ENCODE measurements at regions not wholly inside any gene's neighbourhood (a gene's known extent, or its start where the extent isn't known, plus 50 kb on each side); places are given as distances from the start of the nearest gene placed in this dataset.

DNA sequence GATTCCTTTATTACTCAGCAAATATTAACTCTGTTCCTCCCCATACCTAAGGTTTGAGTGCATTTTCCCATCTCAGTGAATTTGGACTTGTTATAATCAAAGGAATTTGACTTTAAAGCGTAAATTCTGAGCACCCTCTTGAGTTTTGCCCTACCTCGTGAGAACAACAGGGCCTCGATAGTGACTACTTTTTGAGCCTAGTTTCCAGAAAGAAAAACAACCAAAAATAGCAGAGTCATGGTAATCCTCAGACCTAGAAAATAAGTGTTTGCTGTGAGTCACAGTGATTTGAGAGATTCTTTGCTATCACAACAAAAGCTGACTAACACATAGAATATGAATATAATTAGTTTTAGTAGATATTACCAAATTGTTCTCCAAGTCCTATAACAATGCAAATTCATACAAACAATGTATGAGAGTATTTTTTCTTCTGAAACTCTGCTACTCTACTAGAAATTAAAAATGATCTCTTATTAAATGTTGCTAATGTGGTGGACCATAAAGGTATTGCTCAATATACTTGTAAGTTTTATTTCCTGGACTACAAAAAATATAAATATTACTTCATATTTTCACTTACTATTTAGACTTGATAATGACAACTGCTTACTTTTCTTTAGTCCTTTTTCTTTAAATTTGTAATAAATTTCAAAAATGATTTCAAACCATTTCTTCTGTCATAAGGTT is 759.7 kb downstream of the BRINP1 start:
- DNase-seq: no peak

DNA sequence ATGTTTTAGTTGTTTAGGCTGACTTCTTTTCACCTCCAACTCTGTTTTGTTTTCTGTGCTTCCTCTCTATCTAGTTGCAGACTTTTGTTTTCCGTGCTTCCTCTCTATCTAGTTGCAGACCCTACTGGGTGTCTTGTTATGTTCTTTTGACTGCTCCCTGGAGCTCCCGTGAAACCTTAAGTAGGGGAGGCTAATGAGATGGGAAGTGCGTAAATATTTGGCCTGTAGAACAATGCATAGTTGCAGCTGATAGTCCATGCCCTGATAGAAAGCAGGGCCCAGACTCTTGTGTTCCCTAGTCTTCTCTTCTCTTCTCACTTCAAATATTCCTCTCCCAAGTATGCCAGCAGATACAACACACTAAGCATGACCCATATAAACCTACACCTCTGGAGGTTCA is 757.0 kb downstream of the BRINP1 start:
- no peak for DNase-seq

DNA sequence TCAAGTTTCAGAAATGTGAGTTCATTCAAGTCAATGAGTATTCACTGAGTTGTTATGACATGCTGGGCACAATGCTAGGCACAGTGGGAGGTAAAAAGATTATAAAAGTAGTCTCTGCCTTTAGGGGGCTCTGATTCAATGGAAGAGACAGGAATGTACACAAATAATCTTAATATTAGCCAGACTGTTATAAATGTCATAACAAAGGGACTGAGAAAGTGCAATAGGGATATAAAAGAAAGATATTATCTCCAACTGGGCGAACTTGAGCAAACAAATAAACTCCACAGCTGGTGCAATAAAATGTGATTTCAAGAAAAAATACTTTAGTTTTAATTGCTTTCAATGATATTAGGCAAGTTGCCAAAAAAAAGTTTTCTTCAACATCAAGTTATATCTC is 755.2 kb downstream of the BRINP1 start:
- no peak for DNase-seq

DNA sequence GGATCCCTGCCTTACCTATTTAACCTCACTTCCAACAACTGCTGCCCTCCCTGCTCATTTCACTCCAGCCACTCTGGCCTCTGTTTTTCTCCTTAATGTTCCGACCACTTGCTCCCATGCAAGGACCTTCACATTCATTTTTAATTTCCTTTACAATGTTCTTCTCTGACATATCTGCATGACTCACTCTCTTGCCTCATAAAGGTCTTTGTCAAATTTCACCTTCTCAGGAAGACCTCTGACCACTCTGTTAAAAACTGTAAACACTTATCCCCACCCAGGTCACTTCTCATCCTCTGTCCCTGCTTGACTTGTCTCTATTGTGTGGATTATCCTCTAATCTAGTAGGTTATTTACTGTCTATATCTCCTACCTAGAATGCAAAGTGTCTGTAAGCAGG is 751.2 kb downstream of the BRINP1 start:
- DNase-seq: no peak

DNA sequence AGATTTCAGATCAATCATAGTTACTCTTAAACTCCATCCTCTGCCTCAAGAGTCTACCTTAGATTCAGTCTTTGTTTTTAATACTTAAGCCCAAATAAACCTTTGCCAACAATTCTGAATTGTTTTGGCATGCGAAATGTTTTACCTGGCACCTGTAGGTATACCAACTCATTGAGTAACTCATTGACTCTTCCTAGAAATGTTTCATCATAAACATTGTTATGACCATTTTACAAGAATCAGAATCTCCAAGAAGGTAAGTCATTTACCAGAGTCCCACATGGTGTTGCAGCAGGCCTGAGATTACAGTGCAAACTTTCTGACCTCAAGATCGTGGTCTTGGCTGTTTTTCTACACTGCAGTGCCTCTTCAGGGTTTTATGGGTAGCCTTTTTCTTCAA is 750.4 kb downstream of the BRINP1 start:
- no peak for DNase-seq

DNA sequence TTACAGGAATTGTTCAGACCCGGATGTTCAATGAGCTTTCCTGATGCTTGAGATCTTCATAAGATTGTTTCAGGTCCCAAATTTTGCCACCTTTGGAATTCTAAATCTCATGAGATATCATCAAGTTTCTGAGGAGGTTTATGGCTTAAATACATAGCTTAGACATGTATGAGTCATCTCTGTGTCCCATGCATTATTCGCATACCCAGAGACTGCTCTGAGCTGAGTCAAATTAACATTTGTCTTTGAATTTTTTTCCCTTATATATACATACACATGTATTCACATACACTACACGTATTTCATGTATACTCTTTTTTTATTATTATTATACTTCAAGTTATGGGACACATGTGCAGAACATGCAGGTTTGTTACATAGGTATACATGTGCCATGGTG is 744.6 kb downstream of the BRINP1 start:
- no peak for DNase-seq

DNA sequence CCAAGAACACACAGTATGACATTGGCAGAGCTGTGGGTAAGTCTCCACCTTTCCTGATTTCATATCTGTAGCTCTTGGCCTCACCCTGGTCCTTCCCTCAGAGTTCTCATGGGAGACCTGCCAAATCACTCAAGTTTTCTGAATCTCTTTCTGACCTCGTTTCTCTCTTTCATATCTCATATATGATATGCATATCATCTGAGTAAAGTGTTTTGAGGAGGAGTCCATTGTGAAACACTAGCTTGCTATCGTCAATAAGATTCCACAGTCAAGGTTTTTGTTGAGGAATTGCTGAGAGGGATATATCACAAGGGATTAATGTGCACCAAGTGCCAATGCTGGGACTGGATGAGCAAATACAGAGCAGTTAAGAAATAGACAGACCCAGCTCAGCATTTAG is 739.2 kb downstream of the BRINP1 start:
- no peak for DNase-seq

DNA sequence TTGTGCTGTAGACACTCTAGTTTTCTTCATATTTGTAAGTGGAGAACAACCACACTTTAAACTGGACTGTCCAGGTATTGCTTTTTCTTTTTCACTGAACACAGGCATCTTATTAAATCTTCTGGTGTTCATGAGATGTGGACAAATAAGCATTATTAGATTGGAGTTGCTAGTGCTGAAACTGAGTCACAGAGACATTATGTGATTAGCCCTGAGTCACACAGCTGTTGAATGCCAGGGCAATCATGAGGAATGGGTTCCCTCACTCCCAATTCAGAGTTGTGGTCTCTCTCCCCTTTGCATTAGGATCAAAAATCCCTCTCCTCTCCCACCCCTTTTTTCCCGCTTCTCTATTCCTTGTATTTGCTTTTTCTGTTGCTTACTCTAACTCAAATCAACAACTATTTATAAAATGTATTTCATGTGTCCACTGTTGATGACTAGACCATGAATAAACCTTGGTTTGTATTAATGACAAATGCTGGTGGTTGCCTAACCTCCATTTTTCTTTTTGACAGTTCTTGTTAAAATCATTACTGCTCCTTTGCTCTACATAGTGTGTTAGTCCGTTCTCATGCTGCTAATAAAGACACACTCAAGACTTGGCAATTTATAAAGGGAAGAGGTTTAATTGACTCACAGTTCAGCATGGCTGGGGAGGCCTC is 738.2 kb downstream of the BRINP1 start:
- no peak for DNase-seq

DNA sequence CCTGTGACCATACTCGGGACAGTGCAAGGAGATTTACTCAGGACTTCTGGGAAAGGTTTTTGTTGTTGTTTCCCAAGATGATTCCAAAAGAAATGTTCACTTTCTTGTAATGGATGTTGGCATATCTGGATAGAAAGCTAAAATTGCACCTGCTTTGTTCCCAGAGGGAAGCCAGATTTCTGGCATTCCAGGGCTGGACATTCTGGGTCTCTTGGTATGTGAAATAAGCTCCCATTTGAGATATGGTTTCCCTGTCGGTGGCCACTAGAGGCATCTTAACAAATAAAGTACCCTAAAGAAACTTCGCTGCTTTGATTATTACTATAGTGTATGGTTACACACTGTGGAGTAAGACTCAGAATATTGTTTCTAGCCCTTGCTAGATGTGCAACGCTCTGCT is 737.3 kb downstream of the BRINP1 start:
- no peak for DNase-seq

DNA sequence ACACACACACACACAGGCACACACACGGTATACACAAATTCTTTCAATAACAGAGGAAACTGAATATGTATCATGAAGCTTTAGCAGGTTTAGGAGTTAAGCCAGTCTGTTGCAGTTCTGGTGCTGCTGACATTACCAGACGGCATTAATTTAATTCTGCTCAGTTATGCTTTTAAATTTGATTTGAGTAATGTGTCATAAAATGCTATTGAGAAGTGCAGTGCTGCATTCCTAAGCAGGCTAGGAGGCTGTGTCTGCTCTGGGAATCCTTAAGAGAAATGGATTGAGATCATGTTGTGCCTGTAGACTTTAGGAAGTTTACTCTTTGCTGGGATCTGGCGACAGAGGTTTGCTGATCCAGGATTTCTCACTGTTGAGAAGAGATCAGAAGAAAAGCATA is 733.8 kb downstream of the BRINP1 start:
- no peak for DNase-seq

DNA sequence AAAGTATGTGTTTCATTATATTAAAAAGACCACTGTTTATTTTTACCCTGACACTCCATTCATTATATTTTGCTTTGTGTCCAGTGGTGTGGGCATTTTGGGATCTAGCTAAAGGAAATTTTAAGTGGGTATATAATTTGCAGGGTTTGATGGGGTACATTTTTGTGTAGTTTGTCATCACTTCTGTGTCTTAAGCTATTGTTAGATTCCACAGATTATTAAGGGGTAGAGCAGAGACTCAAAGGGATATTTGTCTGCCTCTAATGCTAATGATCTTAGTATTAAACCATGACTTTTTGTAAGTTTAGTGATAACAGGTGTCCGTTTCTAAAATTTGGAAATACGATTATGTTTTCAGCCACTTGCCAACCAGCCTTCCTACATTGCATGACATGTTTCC is 731.6 kb downstream of the BRINP1 start:
- DNase-seq: no peak

DNA sequence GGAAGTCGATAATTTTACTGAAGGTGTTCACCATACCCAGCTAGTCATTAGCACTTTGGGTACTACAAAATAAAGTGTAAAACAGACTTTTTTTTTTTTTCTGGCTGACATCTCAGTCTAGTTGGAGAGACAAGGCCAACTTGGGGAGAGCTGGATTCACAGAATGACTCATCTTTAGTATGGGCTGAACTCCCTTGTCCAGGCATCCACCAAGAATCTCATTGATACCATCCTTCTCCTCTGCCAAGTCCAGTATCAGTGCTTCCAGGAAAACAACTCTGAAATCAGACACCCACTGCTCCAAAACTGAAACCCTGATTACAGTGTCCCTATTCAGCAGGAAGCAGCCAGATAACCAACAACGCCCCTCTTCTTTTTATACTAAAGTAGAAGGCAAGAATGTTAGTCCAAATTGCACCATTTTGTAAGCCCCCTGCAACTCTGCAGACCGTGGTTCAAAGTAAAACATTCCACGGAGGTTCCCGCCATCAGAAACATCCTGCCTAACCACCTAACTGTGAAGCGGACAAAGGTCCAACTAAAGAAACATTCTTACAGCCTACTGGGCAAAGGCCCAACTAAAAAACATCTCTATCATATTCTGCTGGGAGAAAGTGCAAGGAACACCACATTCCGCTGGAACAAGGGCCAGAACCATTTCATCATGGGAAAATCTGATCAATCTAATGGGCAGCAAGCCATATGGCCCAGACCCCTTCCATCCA is 728.2 kb downstream of the BRINP1 start:
- DNase-seq: no peak

DNA sequence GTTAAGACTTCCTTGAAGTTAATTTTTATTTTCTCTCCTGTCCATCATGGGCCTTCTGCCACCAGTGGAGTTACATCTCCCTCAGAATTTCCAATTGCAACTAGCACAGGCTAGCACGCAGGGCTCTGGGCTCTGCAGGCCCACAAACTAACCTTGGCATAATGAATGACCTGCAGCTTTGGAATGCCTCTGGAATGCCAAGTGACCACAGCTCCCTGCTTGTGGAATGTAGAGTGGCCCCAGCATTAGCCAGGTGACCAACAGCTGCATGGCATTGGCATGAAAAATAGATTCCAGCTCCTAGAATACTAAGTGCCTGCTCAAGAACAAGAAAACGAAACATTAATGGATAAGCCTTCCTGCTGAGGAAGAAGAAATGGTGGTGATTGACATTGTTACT is 726.1 kb downstream of the BRINP1 start:
- DNase-seq: no peak

DNA sequence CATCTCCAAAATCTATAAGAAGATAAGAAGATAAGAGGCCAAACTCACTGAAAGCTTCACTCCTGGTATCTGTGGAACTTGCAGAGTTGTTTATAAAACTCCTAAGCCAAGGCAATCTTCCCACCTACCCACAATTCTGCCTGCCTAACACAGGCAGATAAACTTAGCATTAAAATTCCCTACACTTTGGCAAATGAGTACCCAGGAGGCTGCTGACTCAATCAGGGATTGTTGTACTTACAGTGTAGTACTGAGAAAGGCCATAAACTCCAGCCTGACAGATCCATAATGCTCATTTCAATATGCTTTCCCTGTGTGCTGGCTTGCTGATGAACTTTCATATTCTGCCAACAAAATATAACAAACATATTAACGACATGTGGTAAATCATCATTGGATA is 725.2 kb downstream of the BRINP1 start:
- no peak for DNase-seq

DNA sequence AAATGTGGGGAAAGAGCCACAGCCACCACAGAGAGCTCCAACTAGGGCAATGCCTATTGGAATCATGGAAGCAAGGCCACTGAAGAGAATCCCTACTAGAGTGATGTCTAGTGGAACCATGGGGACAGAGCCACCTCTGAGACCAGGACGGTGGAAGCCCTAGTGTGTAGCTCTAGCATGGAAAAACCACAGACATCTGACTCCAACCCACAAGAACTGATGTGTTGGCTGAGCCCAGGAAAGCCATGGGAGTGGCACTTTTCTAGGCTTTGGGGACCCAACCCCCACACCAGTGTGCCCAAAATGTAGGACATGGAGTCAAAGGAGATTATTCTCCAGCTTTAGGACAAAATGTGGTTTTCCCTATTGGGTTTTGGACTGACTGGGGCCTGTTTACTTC is 721.9 kb downstream of the BRINP1 start:
- no peak for DNase-seq

DNA sequence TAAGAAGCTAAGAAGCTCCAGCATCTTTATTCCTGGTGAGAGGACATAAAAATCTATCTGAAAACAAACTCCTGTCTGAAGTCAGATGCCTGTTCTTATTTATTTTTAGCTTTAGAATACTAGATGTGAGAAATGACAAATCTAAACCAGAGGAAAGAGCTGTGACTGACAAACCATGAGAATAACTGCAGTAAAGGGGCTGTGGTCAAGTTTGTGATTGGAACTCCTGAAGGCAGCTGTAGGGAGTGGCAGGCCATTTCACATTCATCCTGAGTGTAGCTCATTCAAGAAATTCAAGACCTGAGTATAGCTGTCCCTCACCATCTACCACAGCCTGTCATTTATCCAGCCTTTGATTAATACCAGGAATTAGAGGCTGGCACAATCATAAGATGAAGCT is 718.8 kb downstream of the BRINP1 start:
- DNase-seq: no peak

DNA sequence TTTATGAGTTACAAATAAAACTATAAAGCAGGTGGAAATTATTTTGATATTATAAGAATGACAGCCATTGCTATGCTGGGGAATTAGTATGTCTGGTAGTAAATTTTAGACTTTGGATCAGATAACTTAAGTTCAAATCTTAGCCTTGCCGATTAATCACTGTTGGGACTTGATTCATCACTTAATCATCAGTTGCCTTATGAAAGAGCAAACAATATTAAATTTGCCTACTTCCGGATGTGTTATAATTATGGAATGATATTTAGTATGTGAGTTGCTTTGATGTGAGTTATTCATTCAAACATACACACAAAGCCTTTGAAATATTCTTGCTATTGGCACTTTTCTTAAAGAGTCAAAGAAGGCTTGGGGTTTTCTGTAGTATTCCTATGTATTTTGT is 717.7 kb downstream of the BRINP1 start:
- DNase-seq: no peak

DNA sequence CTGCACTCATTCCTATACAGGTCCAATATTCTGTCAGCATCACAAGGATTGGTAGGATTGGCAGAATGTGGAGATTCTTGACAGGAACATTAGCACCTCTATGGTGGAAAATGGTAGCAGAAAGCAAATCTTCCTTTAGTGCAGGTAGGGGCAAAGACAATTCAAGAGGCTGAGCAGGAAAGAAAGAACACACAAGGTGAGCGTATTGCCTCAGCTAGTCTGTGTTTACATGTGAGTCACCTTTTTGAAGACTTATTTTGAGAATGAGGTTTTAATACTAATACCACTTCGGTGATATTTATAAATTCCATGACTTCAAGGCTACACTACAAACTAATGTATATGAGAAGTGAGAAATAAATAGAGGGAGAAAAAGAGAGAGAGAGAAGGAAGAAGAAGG is 717.0 kb downstream of the BRINP1 start:
- no peak for DNase-seq

DNA sequence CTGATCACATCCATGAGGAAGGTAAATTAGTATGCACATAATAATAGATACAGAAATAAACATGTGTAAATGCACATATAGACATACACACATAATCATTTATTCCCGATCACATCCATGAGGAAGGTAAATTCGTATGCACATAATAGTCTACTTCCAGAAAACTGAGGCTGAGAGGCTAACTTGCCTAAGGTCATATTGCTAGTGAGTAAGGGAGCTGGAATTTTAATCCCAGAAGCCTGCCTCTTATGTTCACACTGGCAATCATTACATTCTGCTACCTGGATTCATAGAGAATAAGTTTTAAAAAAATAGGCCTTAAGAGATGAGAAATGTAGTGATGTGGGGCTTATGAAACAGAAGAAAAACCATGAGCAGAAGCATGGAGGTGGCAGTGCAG is 716.3 kb downstream of the BRINP1 start:
- no peak for DNase-seq

DNA sequence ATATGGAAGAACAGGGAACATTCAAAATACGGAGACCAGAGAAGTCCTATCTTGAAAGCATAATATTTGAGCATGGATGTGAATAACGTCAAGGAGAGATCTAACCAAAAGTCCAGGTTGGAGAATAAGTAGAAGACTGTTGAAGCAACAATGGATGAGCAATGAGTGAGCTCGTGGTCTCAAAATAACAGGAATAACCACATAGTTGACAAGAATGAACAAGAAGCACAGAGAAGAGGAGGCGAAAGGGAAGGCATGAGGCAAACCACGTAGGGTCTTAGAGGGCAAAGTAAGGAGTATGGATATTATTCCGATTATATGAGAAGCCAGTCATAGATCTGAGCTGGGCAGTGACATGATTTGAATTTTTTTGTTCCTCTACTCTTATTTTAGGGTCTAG is 710.2 kb downstream of the BRINP1 start:
- DNase-seq: no peak

DNA sequence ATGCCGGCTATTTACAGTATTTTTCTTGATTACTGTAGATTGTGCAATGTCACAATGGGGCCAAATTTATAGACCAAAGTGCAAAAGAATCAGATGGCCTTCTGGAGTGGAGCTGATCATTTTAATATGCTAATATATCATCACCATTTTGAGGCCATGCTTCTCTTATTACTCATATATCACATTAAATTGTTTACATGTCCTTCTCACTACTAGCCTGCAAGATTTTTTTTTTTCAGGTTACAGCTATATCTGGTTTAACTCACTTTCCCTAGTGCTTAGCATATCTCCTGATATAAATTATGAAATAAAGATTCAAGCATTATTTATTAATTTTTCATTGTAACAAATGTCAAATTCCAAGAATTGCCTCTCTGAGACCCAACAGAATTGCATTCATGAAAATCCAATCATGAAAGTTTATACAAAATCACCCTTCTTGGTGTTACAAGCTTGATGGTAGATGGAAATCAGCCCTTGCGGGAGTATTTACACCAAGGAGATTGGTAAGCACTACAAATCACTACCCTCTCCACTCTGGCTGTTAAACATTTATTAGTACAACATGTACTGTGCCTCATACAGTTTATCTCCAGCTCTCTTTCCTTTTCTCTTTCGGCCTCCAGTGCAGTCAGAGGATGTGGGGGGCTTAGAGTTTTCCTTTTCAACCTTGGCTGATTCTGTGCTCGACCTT is 703.9 kb downstream of the BRINP1 start:
- DNase-seq: no peak

DNA sequence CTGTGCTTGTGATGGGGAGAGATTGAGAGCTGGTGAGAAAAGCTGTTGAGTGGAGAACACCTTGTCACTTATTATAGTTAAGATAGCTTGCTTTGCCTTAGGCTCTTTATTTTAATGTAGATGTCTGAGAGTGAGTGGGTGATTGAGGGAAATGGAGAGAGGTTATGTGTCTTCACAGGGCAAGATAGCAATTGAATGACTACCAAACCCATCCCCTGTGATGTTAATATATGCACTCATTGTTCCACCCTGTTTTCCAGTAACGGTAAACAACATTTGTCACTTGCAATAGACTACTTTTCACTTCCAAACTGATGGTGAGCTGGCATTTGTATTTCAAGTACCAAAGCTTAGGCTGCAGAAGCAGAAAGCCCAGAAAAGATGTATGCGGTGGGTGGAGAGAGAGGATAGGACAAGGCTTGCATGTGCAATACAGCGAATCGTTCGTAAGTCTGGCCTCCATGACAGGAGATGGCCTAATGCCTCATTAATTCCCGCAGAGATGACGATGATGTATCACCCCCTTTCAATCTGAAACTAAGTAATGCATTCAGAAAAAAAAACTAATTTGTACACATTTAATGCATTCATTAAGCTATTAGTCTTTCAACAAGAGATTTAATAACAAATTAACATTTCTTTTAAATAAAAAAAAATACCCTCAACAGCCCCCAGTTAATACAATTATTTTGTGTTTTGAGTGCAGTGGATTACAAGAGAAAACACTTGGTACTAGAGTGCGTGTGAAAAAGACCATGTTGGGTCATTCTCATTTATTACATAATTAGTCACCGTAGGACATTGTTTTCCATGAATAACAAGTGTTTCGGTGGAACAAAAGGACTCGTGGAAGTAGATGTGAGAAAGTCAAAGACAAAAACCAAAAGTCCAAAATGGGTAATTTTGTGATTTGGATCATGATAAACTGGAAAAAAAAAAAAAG is 699.0 kb downstream of the BRINP1 start:
- DNase-seq: no peak

DNA sequence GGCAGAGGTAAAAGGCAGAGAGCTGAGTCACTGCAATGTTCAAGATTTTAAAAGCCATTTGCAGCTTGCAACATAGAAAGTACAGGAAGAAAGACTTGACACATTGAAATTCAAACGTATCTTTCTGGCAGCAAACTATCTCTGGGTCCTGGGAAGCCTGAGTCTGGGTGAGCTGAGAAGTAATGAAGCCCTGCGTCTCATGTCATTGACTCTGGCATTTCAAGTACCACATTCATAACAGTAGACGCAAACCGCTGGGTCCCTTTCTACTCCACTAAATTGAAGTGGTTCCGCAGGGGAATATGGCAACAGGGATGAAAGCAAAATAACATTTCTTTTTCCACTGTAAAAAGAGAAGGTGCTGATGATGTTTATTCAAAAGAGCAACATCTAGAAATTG is 694.3 kb downstream of the BRINP1 start:
- DNase-seq: no peak
